PC-3 (cell line): ENCODE measurements at regions not wholly inside any gene's neighbourhood (a gene's known extent, or its start where the extent isn't known, plus 50 kb on each side); places are given as distances from the start of the nearest gene placed in this dataset.

ENCODE experiments used
- ATAC-seq: fragments of 200-7000 bp; cut with Tn5 transposase; 2 replicates; pipeline ENCODE4 v1.9.1; 2020; ENCODE audit warnings: mild to moderate bottlenecking, moderate library complexity
- BruUV-seq: library from RNA; stranded (reverse); fragments of 400-500 nt; replicated peaks from 2 replicates; lab custom pipeline; 2021; lab: Mats Ljungman, UMichigan
- CTCF ChIA-PET: fragments of 300-600 bp; sonication (Branson Sonifier 250); formaldehyde crosslinking; loops from one replicate; lab custom pipeline; 2022; ENCODE audit warnings: antibody characterized with exemption; lab: Charles Lee
- POLR2A ChIA-PET: fragments of 300-600 bp; sonication (Branson Sonifier 250); formaldehyde crosslinking; loops from one replicate; lab custom pipeline; 2022; ENCODE audit warnings: antibody characterized with exemption; ENCODE audit not compliant: unreplicated experiment; lab: Charles Lee
- DNase-seq: peaks from one replicate; pipeline ENCODE4 v3.0.0-alpha.2; 2015
- H2AFZ ChIP-seq: fragments of 300-600 bp; sonication (generic); 2 replicates; pipeline ENCODE4 v1.6.0; 2016; ENCODE audit warnings: antibody characterized with exemption, low read length
- H3F3A ChIP-seq: fragments of 300-600 bp; sonication (generic); one replicate; pipeline ENCODE4 v1.6.0; 2017; ENCODE audit warnings: antibody characterized with exemption, low read length, control low read depth, mild to moderate bottlenecking; ENCODE audit not compliant: unreplicated experiment
- H3K27ac ChIP-seq: fragments of 300-600 bp; sonication (generic); 2 replicates; pipeline ENCODE4 v1.5.1; 2016; ENCODE audit warnings: mild to moderate bottlenecking, low read length
- H3K27me3 ChIP-seq: fragments of 300-600 bp; sonication (generic); 2 replicates; pipeline ENCODE4 v1.6.1; 2016; ENCODE audit warnings: low read length, mixed read lengths
- H3K36me3 ChIP-seq: fragments of 300-600 bp; sonication (generic); 2 replicates; pipeline ENCODE4 v1.6.1; 2016; ENCODE audit warnings: low read depth, mixed run types, low read length, mixed read lengths
- H3K4me1 ChIP-seq: fragments of 300-600 bp; sonication (generic); 2 replicates; pipeline ENCODE4 v1.5.1; 2016; ENCODE audit warnings: low read length; ENCODE audit not compliant: insufficient read depth
- H3K4me2 ChIP-seq: fragments of 300-600 bp; sonication (generic); 2 replicates; pipeline ENCODE4 v1.6.0; 2016; ENCODE audit warnings: low read length
- H3K4me3 ChIP-seq: fragments of 300-600 bp; sonication (generic); 2 replicates; pipeline ENCODE4 v1.5.1; 2016; ENCODE audit warnings: mild to moderate bottlenecking, low read length, mixed read lengths
- H3K79me2 ChIP-seq: fragments of 300-600 bp; sonication (generic); 2 replicates; pipeline ENCODE4 v1.6.1; 2017; ENCODE audit warnings: low read length, mixed read lengths
- H3K9ac ChIP-seq: fragments of 300-600 bp; sonication (generic); 2 replicates; pipeline ENCODE4 v1.6.0; 2016; ENCODE audit warnings: mild to moderate bottlenecking, low read length
- H3K9me2 ChIP-seq: fragments of 300-600 bp; sonication (generic); replicated peaks from 2 replicates; pipeline ENCODE4 v1.6.1; 2016; ENCODE audit warnings: mixed run types, low read length, mixed read lengths
- H3K9me3 ChIP-seq: fragments of 300-600 bp; sonication (generic); 2 replicates; pipeline ENCODE4 v1.6.1; 2016; ENCODE audit warnings: low read length, mixed read lengths
- H4K20me1 ChIP-seq: fragments of 300-600 bp; sonication (generic); 2 replicates; pipeline ENCODE4 v1.6.1; 2016; ENCODE audit warnings: low read length, mixed read lengths
- CTCF ChIP-seq: fragments of 300-600 bp; sonication (generic); conservative IDR thresholded peaks from 2 replicates; pipeline ENCODE4 v1.5.1; 2017; ENCODE audit warnings: antibody characterized with exemption, low read depth, mild to moderate bottlenecking, low read length
- EZH2 ChIP-seq: fragments of 300-600 bp; sonication (generic); IDR thresholded peaks from one replicate; pipeline ENCODE4 v1.6.1; 2017; ENCODE audit warnings: antibody characterized with exemption, mild to moderate bottlenecking, low read length; ENCODE audit not compliant: unreplicated experiment
- EZH2phosphoT487 ChIP-seq: fragments of 300-600 bp; sonication (generic); IDR thresholded peaks from 2 replicates; pipeline ENCODE4 v1.6.1; 2018; ENCODE audit warnings: mild to moderate bottlenecking, antibody characterized with exemption, low read length, borderline replicate concordance
- intact Hi-C: fragments of 100-400 bp; cut with micrococcal nuclease; formaldehyde crosslinking; loops from 2 replicates; pipeline ENCODE4 v1.9.0; 2023

GRCh38 chr3:181952929-181953328, 241.2 kb downstream of the SOX2 start:
- Histone ChIP-seq H3K9me2 (no peaks in the 10 kb centered on the region), H3K9me3 (no peaks in the 10 kb centered on the region), H3K36me3 (no peaks in the 10 kb centered on the region), H3K9ac (no peak overlapping the region), H3K27me3 (peaks cover 21% of the 10 kb centered on the region; the same call in 1 of the 2 replicates), H3F3A (no peaks in the 10 kb centered on the region), H3K27ac (no peak overlapping the region), H4K20me1 (no peaks in the 10 kb centered on the region), H3K4me1 (no peaks in the 10 kb centered on the region), H3K4me3 (no peak overlapping the region), H3K79me2 (no peaks in the 10 kb centered on the region), H2AFZ (no peak overlapping the region), H3K4me2 (no peak overlapping the region)
- ATAC-seq (no peak), DNase-seq (no peak)
- BruUV-seq, result no TSS peak
- intact Hi-C loops, result no loop called here
- CTCF ChIA-PET, result no interaction called here
- TF ChIP-seq CTCF (no peak), EZH2 (no peak), EZH2phosphoT487 (no peak)
- POLR2A ChIA-PET, result no interaction called here

- Histone ChIP-seq H3K27me3 (peaks cover 24% of the 10 kb centered on the region; the same call in 1 of the 2 replicates), H3K36me3 (no peaks in the 10 kb centered on the region), H3K9me3 (no peaks in the 10 kb centered on the region), H3K79me2 (no peaks in the 10 kb centered on the region), H3K4me1 (no peaks in the 10 kb centered on the region), H3F3A (no peaks in the 10 kb centered on the region), H3K9ac (no peak overlapping the region), H4K20me1 (no peaks in the 10 kb centered on the region), H3K27ac (no peak overlapping the region), H2AFZ (no peak overlapping the region), H3K4me3 (no peak overlapping the region), H3K4me2 (no peak overlapping the region), H3K9me2 (no peaks in the 10 kb centered on the region)
- intact Hi-C loops, result no loop called here
- ChIA-PET POLR2A (interaction anchor here (0.6 kb wide), 1 partner anchor 141 kb away, joined by 3 read pairs; no protein-coding TSS in a partner anchor), CTCF (no interaction called here)
- ATAC-seq, result no peak
- no peak for DNase-seq
- BruUV-seq, result no TSS peak
- TF ChIP-seq CTCF (no peak), EZH2 (no peak), EZH2phosphoT487 (no peak)
These were observed 243.8 kb downstream of the SOX2 start for GRCh38 chr3:181955566-181955965.

- intact Hi-C loops, result no loop called here
- Histone ChIP-seq H3K9ac (no peak overlapping the region), H3K27me3 (peaks cover 25% of the 10 kb centered on the region; the same call in 1 of the 2 replicates), H4K20me1 (no peaks in the 10 kb centered on the region), H3F3A (no peaks in the 10 kb centered on the region), H3K9me3 (no peaks in the 10 kb centered on the region), H3K9me2 (no peaks in the 10 kb centered on the region), H3K79me2 (no peaks in the 10 kb centered on the region), H3K4me2 (no peak overlapping the region), H2AFZ (no peak overlapping the region), H3K4me1 (no peaks in the 10 kb centered on the region), H3K27ac (no peak overlapping the region), H3K4me3 (no peak overlapping the region), H3K36me3 (no peaks in the 10 kb centered on the region)
- ChIA-PET CTCF (no interaction called here), POLR2A (no interaction called here)
- TF ChIP-seq EZH2phosphoT487, result no peak
- BruUV-seq, result no TSS peak
- DNase-seq (no peak), ATAC-seq (no peak)
These were observed 244.4 kb downstream of the SOX2 start for GRCh38 chr3:181956122-181956521.
